Mesenteric fat pad (tissue), 1 donor: ENCODE measurements at regions not wholly inside any gene's neighbourhood (a gene's known extent, or its start where the extent isn't known, plus 50 kb on each side); places are given as distances from the start of the nearest gene placed in this dataset.

ENCODE experiments used
- DNase-seq: peaks from one replicate; pipeline ENCODE4 v3.0.0-alpha.2; 2020; ENCODE audit warnings: low spot score
- donor health status: DM: yes; HTN: yes; CAD: no.

DNA sequence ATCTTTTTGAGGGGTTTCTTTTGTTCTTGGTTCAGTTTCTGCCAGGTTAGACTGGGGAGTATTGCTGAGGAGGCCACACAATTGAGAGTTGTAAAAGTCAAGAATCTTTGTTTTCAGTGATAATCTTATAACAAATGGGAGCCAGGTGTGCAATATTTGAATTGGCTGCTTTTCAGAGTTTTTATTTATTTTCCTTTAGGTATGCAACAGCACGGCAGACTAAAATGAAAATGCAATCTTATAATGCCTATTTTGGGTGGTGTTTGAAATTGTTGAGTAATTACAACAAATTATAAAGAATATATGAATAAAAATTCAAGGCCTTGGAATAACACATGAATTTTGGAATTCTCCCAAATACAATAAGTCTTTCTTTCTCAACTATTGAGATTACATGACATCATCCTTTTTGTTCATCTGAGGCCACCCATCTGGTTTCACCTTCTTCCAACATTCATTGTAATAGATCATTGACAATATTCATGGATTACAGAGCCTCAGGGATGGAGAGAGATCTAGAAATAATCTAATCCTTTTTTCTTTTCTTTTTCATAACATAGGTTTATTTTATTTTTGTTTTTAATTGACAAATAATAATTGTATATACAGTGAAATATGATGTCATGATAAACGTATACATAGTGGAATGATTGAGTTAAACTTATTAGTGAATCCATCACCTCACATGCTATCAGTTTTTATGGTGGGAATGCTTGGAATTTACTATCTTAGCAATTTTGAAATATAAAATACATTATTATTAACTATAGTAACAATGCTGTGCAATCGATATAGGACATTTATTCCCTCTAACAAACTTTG lies 1061.0 kb downstream of the NR2F1-AS1 start:
- DNase-seq, result no peak

- no peak for DNase-seq
Observed at GRCh38 chr5:92518318-92518904, 1062.6 kb downstream of the NR2F1-AS1 start.

DNA sequence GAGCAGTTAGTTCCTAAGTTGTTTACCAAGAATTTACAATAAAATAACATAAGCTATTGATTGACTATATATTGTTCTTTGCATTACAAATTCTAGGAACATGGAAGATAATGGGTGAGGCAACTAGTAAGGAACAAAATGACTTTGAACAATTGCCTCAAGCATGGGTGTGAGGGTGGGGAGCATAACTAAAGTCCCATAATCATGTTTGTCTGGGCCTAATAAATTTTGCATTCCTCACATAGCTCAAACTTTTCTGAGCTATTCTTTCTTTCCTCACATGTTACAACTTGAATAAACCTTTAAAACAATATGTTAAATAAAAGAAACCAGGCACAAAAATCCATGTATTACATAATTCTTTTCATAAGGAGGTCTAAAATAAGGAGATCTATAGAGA lies 1066.1 kb downstream of the NR2F1-AS1 start:
- DNase-seq, result no peak

DNA sequence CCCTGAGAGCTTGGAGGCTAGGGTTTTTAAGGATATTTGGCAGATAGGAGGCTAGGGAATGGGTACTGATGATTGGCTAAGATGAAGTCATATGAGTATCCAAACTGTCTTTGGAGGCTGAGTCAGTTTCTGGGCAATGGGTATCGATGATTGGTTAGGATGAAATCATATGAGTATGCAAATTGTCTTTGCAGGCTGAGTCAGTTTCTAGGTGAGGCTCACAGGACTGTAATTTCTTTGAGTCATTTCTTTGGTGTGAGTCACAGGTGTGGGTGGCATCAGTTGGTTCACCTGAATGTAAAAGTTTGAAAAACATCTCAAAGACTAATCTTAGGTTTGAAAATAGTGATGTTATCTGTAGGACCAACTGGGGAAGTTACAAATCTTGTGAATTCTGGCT lies 1068.0 kb downstream of the NR2F1-AS1 start:
- DNase-seq, result no peak

DNA sequence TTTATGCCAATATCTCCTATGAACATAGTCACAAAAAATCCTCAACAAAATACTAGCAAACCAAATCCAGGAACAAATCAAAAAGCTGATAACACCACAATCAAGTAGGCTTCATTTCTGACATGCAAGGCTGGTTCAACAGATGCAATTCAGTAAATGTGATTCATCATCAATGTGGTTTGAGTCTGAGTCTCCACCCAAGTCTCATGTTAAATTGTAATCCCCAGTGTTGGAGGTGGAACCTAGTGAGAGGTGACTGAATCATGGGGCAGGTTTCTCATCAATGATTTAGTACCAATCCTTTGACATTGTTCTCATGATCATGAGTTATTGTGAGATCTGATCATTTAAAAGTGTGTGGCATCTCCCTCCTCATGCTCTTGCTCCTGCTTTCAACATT lies 1072.7 kb downstream of the NR2F1-AS1 start:
- no peak for DNase-seq

DNA sequence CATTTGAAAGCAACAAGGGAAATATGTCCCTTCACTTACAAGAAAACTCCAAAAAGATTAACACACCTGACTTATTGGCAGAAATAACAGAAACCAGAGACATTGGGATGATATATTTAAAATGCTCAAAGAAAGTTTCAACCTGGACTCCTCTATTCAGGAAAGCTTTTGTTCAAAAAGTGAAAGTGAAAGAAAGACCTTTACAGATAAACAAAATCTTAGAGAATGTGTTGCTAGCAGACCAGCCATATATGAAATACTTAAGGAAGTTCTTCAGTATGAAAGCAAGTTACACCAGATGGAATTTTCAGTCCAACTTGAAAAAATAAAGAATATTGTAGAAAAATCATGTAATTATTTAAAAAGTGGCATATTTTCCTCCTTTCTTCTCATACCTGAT lies 1075.1 kb downstream of the NR2F1-AS1 start:
- no peak for DNase-seq

DNA sequence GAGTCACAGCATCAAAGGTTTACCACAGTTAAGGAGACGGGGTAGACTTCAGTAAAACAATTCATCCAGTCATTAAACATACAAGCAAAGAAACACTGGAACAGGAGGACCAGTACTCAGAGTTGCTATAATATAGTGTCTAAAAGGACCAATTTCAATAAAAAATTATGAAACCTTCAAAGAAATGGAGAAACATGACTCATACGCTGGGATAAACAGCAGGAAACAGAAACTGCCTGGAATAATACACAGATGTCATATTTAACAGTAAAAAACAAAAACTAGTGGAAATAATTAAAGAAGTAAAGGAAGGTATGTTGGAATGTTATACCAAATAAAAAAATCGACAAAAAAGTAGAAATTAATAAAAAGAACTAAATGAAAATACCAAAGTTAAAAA lies 1075.9 kb downstream of the NR2F1-AS1 start:
- no peak for DNase-seq

- no peak for DNase-seq
Observed at GRCh38 chr5:92504346-92504745, 1076.7 kb downstream of the NR2F1-AS1 start.

- no peak for DNase-seq
Observed at GRCh38 chr5:92500752-92501151, 1080.3 kb downstream of the NR2F1-AS1 start.

DNA sequence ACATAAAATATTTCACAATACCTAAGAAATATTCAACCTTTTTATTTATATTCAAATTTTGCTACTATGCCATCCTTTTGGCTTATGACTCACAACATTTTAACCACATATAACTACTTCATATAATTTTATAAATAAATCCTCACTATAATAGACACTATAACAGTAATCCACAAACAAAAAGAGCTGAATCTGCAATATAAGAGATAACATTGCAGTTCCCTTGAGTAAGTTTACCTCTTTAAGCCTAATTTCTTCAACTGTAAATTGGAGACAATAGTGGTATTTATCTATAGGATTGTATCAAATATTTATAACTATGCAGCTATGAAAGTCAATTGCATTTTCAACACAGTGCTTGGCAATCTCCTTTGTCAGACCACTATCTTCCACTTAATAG lies 1084.5 kb downstream of the NR2F1-AS1 start:
- no peak for DNase-seq

GRCh38 chr5:92494508-92494907 lies 1086.5 kb downstream of the NR2F1-AS1 start:
- DNase-seq, result no peak

DNA sequence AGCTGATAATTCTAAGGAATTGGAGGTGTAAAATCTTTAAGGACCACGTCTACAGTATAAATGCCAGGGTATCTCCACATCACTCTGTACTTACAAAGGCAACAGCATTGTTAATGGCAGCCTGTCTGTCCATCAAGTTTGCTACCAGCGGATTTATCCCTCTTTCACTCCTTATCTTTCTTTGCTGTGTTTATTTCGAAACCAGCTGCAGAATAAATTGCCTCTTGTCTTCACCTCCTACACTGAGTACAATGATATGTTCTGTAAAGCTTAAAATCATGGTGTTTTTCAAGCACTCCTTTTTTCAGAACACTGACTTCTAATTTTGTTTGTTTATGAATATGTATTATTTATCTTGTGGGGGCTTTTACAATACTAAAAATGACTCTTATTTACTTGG lies 1088.1 kb downstream of the NR2F1-AS1 start:
- no peak for DNase-seq

DNA sequence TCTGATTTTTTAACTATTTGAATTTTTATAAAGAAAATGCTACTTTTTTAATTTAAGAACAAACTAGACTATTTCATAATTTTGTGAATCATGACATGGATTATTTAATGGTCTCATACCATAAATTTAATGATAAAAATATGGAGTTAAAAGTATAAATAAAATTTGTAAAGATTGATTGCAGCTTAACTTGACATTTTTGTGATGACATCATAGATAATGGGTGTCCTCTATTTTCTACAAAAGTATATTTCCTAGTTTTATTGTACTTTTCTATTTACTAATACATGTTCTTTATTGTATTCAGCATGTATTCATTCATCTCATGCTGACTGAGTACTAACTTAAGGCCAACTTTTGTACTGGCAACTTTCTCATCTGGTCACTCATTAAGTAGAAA lies 1096.5 kb downstream of the NR2F1-AS1 start:
- DNase-seq, result no peak

DNA sequence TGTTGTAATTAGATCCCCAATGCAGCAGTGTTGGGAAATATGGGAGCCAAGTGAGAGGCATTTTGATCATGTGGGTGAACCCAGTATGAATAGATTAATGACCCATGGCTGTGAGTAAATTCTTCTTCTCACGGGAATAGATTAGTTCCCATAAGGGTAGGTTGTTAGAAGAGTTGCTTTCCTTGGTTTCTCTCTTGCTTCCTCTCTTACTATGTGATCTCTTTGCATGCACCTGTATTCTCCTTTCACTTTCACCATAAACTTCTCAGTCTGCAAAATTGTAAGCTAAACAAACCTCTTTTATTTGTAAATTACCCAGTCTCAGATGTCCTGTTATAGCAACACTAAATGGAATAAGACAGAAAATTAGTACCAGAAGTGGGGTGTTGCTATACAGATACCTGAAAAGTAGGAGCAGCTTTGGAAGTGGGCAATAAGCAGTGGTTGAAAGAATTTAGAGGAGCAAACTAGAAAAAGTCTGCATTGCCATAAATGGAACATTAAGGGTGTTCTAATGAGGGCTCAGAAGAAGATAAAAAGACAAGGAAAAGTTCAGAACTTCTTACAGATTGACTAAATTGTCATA lies 1090.0 kb upstream of the ARRDC3 start:
- no peak for DNase-seq

GRCh38 chr5:92471861-92472260 lies 1088.7 kb upstream of the ARRDC3 start:
- no peak for DNase-seq

GRCh38 chr5:92470770-92471169 lies 1087.7 kb upstream of the ARRDC3 start:
- DNase-seq, result no peak

GRCh38 chr5:92468295-92468694 lies 1085.2 kb upstream of the ARRDC3 start:
- DNase-seq, result no peak

- no peak for DNase-seq
Observed at GRCh38 chr5:92467695-92468094, 1084.6 kb upstream of the ARRDC3 start.

- DNase-seq, result no peak
Observed at GRCh38 chr5:92460505-92460904, 1077.4 kb upstream of the ARRDC3 start.

DNA sequence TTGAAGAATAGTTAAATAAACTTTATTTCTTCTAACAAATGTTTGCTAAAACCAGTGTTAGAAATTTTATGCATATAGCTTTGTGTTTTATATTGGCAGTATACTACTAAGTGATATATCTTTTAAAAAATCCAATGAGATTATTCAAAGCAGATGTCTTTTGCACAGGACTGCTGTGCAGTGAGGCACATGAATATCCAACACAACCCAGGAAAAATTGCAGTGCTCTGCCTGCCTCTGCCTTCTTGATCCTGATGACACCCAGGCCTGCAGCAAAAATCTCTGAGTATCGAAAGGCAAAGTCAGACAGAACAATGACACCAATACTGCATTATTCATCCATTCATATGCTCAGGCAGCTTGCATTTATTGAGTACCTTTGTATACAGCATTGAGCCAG lies 1076.5 kb upstream of the ARRDC3 start:
- no peak for DNase-seq

DNA sequence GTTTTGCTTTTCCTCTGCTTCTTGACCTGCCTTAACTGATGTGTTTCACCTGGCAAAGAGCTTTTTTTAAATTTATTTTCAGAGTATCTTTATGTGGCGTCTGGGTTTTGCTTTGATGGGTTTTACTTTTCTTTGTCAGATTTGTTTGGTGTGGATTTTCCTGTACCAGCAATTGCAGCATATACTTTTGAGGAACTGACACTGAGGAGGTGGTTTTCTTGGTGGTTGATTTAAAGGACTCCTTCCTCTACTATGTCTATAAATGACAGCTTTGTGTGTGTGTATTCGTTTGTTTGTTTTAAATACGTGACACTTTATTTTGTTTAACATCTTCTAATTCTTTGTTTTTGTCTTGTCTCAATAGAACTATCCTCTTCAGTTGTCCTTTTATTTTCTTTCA lies 1071.9 kb upstream of the ARRDC3 start:
- no peak for DNase-seq

DNA sequence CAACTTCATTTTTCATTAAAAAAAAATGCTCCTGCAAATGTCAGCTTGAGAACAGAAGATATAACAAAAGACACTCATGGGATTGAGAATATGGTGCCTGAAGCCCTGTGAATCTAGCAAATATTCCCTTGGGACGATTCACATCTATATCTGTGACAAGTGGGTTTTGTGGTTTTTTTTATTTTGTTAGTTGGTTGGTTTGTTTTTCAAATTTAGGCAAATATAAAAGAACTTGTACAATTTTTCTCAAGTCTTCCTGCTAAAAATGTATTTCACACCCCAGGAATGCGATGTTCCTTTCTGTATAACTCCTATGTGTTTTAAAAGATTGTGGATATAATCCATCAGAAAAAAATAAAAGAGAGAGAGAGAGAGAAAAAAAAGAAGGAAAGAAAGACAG lies 1061.8 kb upstream of the ARRDC3 start:
- DNase-seq, result no peak

GRCh38 chr5:92435781-92436180 lies 1052.7 kb upstream of the ARRDC3 start:
- no peak for DNase-seq
